Activated T-cell treated with anti-CD3 and anti-CD28 coated beads, Interleukin-2, amount 50 U/mL, for 72 hours (primary cell): ENCODE measurements at regions not wholly inside any gene's neighbourhood (a gene's known extent, or its start where the extent isn't known, plus 50 kb on each side); places are given as distances from the start of the nearest gene placed in this dataset.
"Not testable (repeated sequence)": the region's sequence is repeated elsewhere in the genome, so short reads cannot be mapped to it uniquely, and the experiment has no call there.

Experiments
- ATAC-seq, 2 donors: fragments of 150-1000 bp; cut with Tn5 transposase; replicated peaks in 1 of 2; 2 replicates each; pipeline ENCODE4 v1.10.0; 2021; ENCODE audit warnings: moderate library complexity in 2 of 2, mild to moderate bottlenecking in 1 of 2
- DNase-seq, 2 donors: peaks; one replicate each; pipeline ENCODE4 v3.0.0; 2021 to 2022; ENCODE audit warnings: mixed read lengths in 1 of 2
- H3K27ac Mint-ChIP-seq: one replicate; pipeline ENCODE4 v1.8.0; 2022; ENCODE audit warnings: mild to moderate bottlenecking, moderate library complexity, mixed read lengths
- H3K27me3 Mint-ChIP-seq: one replicate; pipeline ENCODE4 v1.8.0; 2022; ENCODE audit warnings: low read depth, mixed read lengths
- H3K36me3 Mint-ChIP-seq, 2 donors: one replicate each; pipeline ENCODE4 v1.8.0; 2022; ENCODE audit warnings: mixed read lengths in 2 of 2, mild to moderate bottlenecking in 1 of 2; ENCODE audit not compliant: insufficient read depth in 2 of 2
- H3K4me1 Mint-ChIP-seq: one replicate; pipeline ENCODE4 v1.8.0; 2022; ENCODE audit warnings: low read depth, mixed read lengths
- H3K4me3 Mint-ChIP-seq, 2 donors: one replicate each; pipeline ENCODE4 v1.8.0; 2022; ENCODE audit warnings: mild to moderate bottlenecking in 2 of 2, mixed read lengths in 2 of 2, moderate library complexity in 2 of 2
- H3K9me3 Mint-ChIP-seq, 2 donors: one replicate each; pipeline ENCODE4 v1.8.0; 2022; ENCODE audit warnings: mixed read lengths in 2 of 2

GRCh38 chr6:51112731-51113130 lies 294.1 kb downstream of the TFAP2B start:
- Mint-ChIP-seq H3K9me3 (peaks cover 2 to 4% of the 10 kb centered on the region in 2 donors), H3K4me3 (no peak overlapping the region), H3K27me3 (no peaks in the 10 kb centered on the region), H3K4me1 (no peaks in the 10 kb centered on the region), H3K36me3 (peaks cover 0 to 2% of the 10 kb centered on the region in 2 donors), H3K27ac (no peak overlapping the region)
- DNase-seq = no peak
- no peak for ATAC-seq

GRCh38 chr6:51116723-51117122 lies 298.1 kb downstream of the TFAP2B start:
- peaks cover 2 to 4% of the 10 kb centered on the region in 2 donors for H3K9me3 Mint-ChIP-seq

GRCh38 chr6:51118792-51119191 lies 300.1 kb downstream of the TFAP2B start:
- Mint-ChIP-seq H3K27me3 (no peaks in the 10 kb centered on the region), H3K9me3 (peaks cover 4 to 6% of the 10 kb centered on the region in 2 donors), H3K27ac (no peak overlapping the region), H3K4me3 (no peak overlapping the region), H3K36me3 (peaks cover 0 to 2% of the 10 kb centered on the region in 2 donors), H3K4me1 (no peaks in the 10 kb centered on the region)
- no peak for ATAC-seq
- no peak for DNase-seq

More at GRCh38 chr6:51116723-51117122, 298.1 kb downstream of the TFAP2B start:
- H3K4me3 Mint-ChIP-seq = no peak overlapping the region
- H3K36me3 Mint-ChIP-seq = peaks cover 0 to 2% of the 10 kb centered on the region in 2 donors
- DNase-seq = no peak
- no peaks in the 10 kb centered on the region for H3K27me3 Mint-ChIP-seq
- no peak for ATAC-seq
- no peak overlapping the region for H3K27ac Mint-ChIP-seq
- H3K4me1 Mint-ChIP-seq = no peaks in the 10 kb centered on the region

- Mint-ChIP-seq H3K27ac (no peak overlapping the region), H3K27me3 (no peaks in the 10 kb centered on the region), H3K9me3 (peaks cover 4 to 6% of the 10 kb centered on the region in 2 donors), H3K4me1 (no peaks in the 10 kb centered on the region), H3K4me3 (no peak overlapping the region), H3K36me3 (peaks cover 0 to 2% of the 10 kb centered on the region in 2 donors)
- DNase-seq (no peak), ATAC-seq (no peak)
Measured at GRCh38 chr6:51120016-51120415, 301.3 kb downstream of the TFAP2B start.

GRCh38 chr6:51121380-51121976 lies 302.8 kb downstream of the TFAP2B start:
- not testable (repeated sequence) for H3K4me3 Mint-ChIP-seq, H3K36me3 Mint-ChIP-seq, ATAC-seq, H3K4me1 Mint-ChIP-seq, H3K9me3 Mint-ChIP-seq, H3K27ac Mint-ChIP-seq, DNase-seq, H3K27me3 Mint-ChIP-seq

GRCh38 chr6:51129043-51129442 lies 310.4 kb downstream of the TFAP2B start:
- ATAC-seq (no peak), DNase-seq (no peak)
- Mint-ChIP-seq H3K27me3 (no peaks in the 10 kb centered on the region), H3K27ac (no peak overlapping the region), H3K4me1 (no peaks in the 10 kb centered on the region), H3K36me3 (peaks cover 0 to 4% of the 10 kb centered on the region in 2 donors), H3K9me3 (peaks cover 15 to 17% of the 10 kb centered on the region in 2 donors), H3K4me3 (no peak overlapping the region)

- Mint-ChIP-seq H3K36me3 (peaks cover 2 to 4% of the 10 kb centered on the region in 2 donors), H3K4me3 (no peak overlapping the region), H3K9me3 (peaks cover 7 to 8% of the 10 kb centered on the region in 2 donors), H3K27me3 (no peaks in the 10 kb centered on the region), H3K27ac (no peak overlapping the region), H3K4me1 (no peaks in the 10 kb centered on the region)
- DNase-seq (no peak), ATAC-seq (no peak)
Measured at GRCh38 chr6:51137777-51138176, 319.1 kb downstream of the TFAP2B start.

- Mint-ChIP-seq H3K27ac (no peak overlapping the region), H3K36me3 (peaks cover 0 to 2% of the 10 kb centered on the region in 2 donors), H3K4me1 (no peaks in the 10 kb centered on the region), H3K9me3 (peaks cover 0 to 2% of the 10 kb centered on the region in 2 donors), H3K27me3 (no peaks in the 10 kb centered on the region), H3K4me3 (no peak overlapping the region)
- ATAC-seq (no peak), DNase-seq (no peak)
Measured at GRCh38 chr6:51139950-51140385, 321.3 kb downstream of the TFAP2B start.

GRCh38 chr6:51141080-51141479 lies 322.4 kb downstream of the TFAP2B start:
- Mint-ChIP-seq H3K4me1 (no peaks in the 10 kb centered on the region), H3K4me3 (no peak overlapping the region), H3K27ac (no peak overlapping the region), H3K27me3 (no peaks in the 10 kb centered on the region), H3K9me3 (peaks cover 0 to 2% of the 10 kb centered on the region in 2 donors), H3K36me3 (peaks cover 0 to 2% of the 10 kb centered on the region in 2 donors)
- DNase-seq = no peak
- no peak for ATAC-seq

- peaks cover 2 to 3% of the 10 kb centered on the region in 2 donors for H3K9me3 Mint-ChIP-seq
- H3K4me3 Mint-ChIP-seq = no peak overlapping the region
- H3K27me3 Mint-ChIP-seq = no peaks in the 10 kb centered on the region
- no peak for ATAC-seq
- no peaks in the 10 kb centered on the region for H3K36me3 Mint-ChIP-seq
- H3K4me1 Mint-ChIP-seq = no peaks in the 10 kb centered on the region
- H3K27ac Mint-ChIP-seq = no peak overlapping the region
- DNase-seq = no peak
Measured at GRCh38 chr6:51147756-51148155, 329.1 kb downstream of the TFAP2B start.

- no peak overlapping the region for H3K4me3 Mint-ChIP-seq
- H3K4me1 Mint-ChIP-seq = no peaks in the 10 kb centered on the region
Measured at GRCh38 chr6:51152594-51152993, 333.9 kb downstream of the TFAP2B start.

GRCh38 chr6:51153109-51153508 lies 334.4 kb downstream of the TFAP2B start:
- Mint-ChIP-seq H3K4me3 (no peak overlapping the region), H3K9me3 (peaks cover 5 to 8% of the 10 kb centered on the region in 2 donors), H3K36me3 (peaks cover 0 to 3% of the 10 kb centered on the region in 2 donors), H3K27me3 (no peaks in the 10 kb centered on the region), H3K27ac (no peak overlapping the region), H3K4me1 (no peaks in the 10 kb centered on the region)
- DNase-seq (no peak), ATAC-seq (no peak)

More at GRCh38 chr6:51152594-51152993, 333.9 kb downstream of the TFAP2B start:
- Mint-ChIP-seq H3K36me3 (peaks cover 0 to 3% of the 10 kb centered on the region in 2 donors), H3K27ac (no peak overlapping the region), H3K27me3 (no peaks in the 10 kb centered on the region), H3K9me3 (peaks cover 5 to 8% of the 10 kb centered on the region in 2 donors)
- ATAC-seq = no peak
- DNase-seq = no peak

- H3K4me1 Mint-ChIP-seq, H3K27ac Mint-ChIP-seq, H3K36me3 Mint-ChIP-seq, ATAC-seq, H3K9me3 Mint-ChIP-seq, H3K4me3 Mint-ChIP-seq, DNase-seq, H3K27me3 Mint-ChIP-seq: not testable (repeated sequence)
Measured at GRCh38 chr6:51154925-51155324, 336.3 kb downstream of the TFAP2B start.

GRCh38 chr6:51159260-51159659 lies 340.6 kb downstream of the TFAP2B start:
- not testable (repeated sequence) for ATAC-seq, H3K27me3 Mint-ChIP-seq, H3K4me1 Mint-ChIP-seq, H3K4me3 Mint-ChIP-seq, H3K36me3 Mint-ChIP-seq, H3K9me3 Mint-ChIP-seq, DNase-seq, H3K27ac Mint-ChIP-seq
